ENCODE measurements at regions not wholly inside any gene's neighbourhood (a gene's known extent, or its start where the extent isn't known, plus 50 kb on each side); places are given as distances from the start of the nearest gene placed in this dataset.

GRCh38 chr7:82678259-82678658, 234.7 kb upstream of the CACNA2D1 start:
- Histone ChIP-seq H3K4me2 (ENCODE audit: low read depth, low read length, poor library complexity, severe bottlenecking) (peak overlapping the region; percentile 58), H3K36me3 (ENCODE audit: insufficient read depth, low read length) (no peaks in the 10 kb centered on the region), H2AFZ (ENCODE audit: low read length) (peak overlapping the region; percentile 55), H3K79me2 (ENCODE audit: insufficient read depth, low read length) (no peaks in the 10 kb centered on the region), H3K9me2 (replicated peaks; ENCODE audit: low read depth, low read length) (no peaks in the 10 kb centered on the region), H3K9ac (ENCODE audit: low read depth, low read length, poor library complexity, severe bottlenecking) (peak overlapping the region; percentile 10), H3F3A (ENCODE audit: low read depth) (no peaks in the 10 kb centered on the region), H3K4me3 (ENCODE audit: low read length, poor library complexity, severe bottlenecking) (peak overlapping the region; percentile 41), H3K27me3 (ENCODE audit: insufficient read depth, low read length, poor library complexity, severe bottlenecking) (no peaks in the 10 kb centered on the region), H3K9me3 (ENCODE audit: insufficient read depth, low read depth, low read length) (no peaks in the 10 kb centered on the region), H3K4me1 (ENCODE audit: insufficient read depth, low read length, poor library complexity, severe bottlenecking) (peaks cover 15% of the 10 kb centered on the region), H4K20me1 (ENCODE audit: insufficient read depth, low read length, poor library complexity, severe bottlenecking) (no peaks in the 10 kb centered on the region)
- TF ChIP-seq CTCF (conservative IDR thresholded peaks at IDR 0.05; ENCODE audit: low read length) (no peak), EZH2phosphoT487 (IDR thresholded peaks at IDR 0.05; ENCODE audit: borderline replicate concordance) (no peak)

DNA sequence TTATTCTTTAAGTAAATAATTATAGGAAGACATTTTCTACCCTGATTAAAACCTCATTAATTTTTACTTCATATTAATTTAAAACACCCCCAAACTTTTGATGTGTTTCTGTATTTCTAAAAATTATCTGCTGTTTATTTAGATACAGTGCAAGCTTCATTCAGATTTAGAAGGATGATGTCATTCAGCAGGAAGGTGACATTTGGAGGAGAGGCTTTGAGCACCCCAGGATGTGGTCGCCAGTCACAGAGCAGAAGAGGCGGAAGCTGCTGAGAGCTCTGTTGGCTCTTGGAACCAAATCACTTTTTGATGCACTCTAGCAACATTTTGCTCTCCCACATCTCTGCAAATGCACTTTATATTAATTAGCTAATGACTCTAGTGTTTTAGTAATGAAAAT, 233.9 kb upstream of the CACNA2D1 start:
- Histone ChIP-seq H2AFZ (ENCODE audit: low read length) (no peak overlapping the region), H3F3A (ENCODE audit: low read depth) (no peaks in the 10 kb centered on the region), H3K4me2 (ENCODE audit: low read depth, low read length, poor library complexity, severe bottlenecking) (peak overlapping the region; percentile 58), H3K9me3 (ENCODE audit: insufficient read depth, low read depth, low read length) (no peaks in the 10 kb centered on the region), H4K20me1 (ENCODE audit: insufficient read depth, low read length, poor library complexity, severe bottlenecking) (no peaks in the 10 kb centered on the region), H3K27me3 (ENCODE audit: insufficient read depth, low read length, poor library complexity, severe bottlenecking) (no peaks in the 10 kb centered on the region), H3K79me2 (ENCODE audit: insufficient read depth, low read length) (no peaks in the 10 kb centered on the region), H3K9ac (ENCODE audit: low read depth, low read length, poor library complexity, severe bottlenecking) (no peak overlapping the region), H3K9me2 (replicated peaks; ENCODE audit: low read depth, low read length) (no peaks in the 10 kb centered on the region), H3K4me1 (ENCODE audit: insufficient read depth, low read length, poor library complexity, severe bottlenecking) (peaks cover 15% of the 10 kb centered on the region), H3K4me3 (ENCODE audit: low read length, poor library complexity, severe bottlenecking) (no peak overlapping the region), H3K36me3 (ENCODE audit: insufficient read depth, low read length) (no peaks in the 10 kb centered on the region)
- no peak for TF ChIP-seq EZH2phosphoT487 (IDR thresholded peaks at IDR 0.05; ENCODE audit: borderline replicate concordance)
- no peak for TF ChIP-seq CTCF (conservative IDR thresholded peaks at IDR 0.05; ENCODE audit: low read length)

- no peaks in the 10 kb centered on the region for H3F3A ChIP-seq (ENCODE audit: low read depth)
- H3K79me2 ChIP-seq (ENCODE audit: insufficient read depth, low read length), result no peaks in the 10 kb centered on the region
- no peaks in the 10 kb centered on the region for H3K36me3 ChIP-seq (ENCODE audit: insufficient read depth, low read length)
- no peaks in the 10 kb centered on the region for H3K9me2 ChIP-seq (replicated peaks; ENCODE audit: low read depth, low read length)
- no peaks in the 10 kb centered on the region for H3K9me3 ChIP-seq (ENCODE audit: insufficient read depth, low read depth, low read length)
- H3K4me3 ChIP-seq (ENCODE audit: low read length, poor library complexity, severe bottlenecking), result no peak overlapping the region
- no peaks in the 10 kb centered on the region for H4K20me1 ChIP-seq (ENCODE audit: insufficient read depth, low read length, poor library complexity, severe bottlenecking)
- no peaks in the 10 kb centered on the region for H3K27me3 ChIP-seq (ENCODE audit: insufficient read depth, low read length, poor library complexity, severe bottlenecking)
- H3K9ac ChIP-seq (ENCODE audit: low read depth, low read length, poor library complexity, severe bottlenecking), result no peak overlapping the region
- H3K4me1 ChIP-seq (ENCODE audit: insufficient read depth, low read length, poor library complexity, severe bottlenecking), result peaks cover 15% of the 10 kb centered on the region
- TF ChIP-seq CTCF (conservative IDR thresholded peaks at IDR 0.05; ENCODE audit: low read length) (no peak; the same call in 1 of the 2 replicates), EZH2phosphoT487 (IDR thresholded peaks at IDR 0.05; ENCODE audit: borderline replicate concordance) (no peak)
- H2AFZ ChIP-seq (ENCODE audit: low read length), result no peak overlapping the region
- no peak overlapping the region for H3K4me2 ChIP-seq (ENCODE audit: low read depth, low read length, poor library complexity, severe bottlenecking)
These were observed 233.3 kb upstream of the CACNA2D1 start for GRCh38 chr7:82676777-82677463.
